AG09309 (cell line): ENCODE measurements at regions not wholly inside any gene's neighbourhood (a gene's known extent, or its start where the extent isn't known, plus 50 kb on each side); places are given as distances from the start of the nearest gene placed in this dataset.

Experiments used
- DNase-seq: peaks from one replicate; pipeline ENCODE4 v3.0.0-alpha.2; 2010; ENCODE audit warnings: low read depth
- H3K4me3 ChIP-seq: 2 replicates; pipeline ENCODE4 v1.5.1; 2011; ENCODE audit warnings: mild to moderate bottlenecking, low read depth, low read length, moderate library complexity; ENCODE audit not compliant: control insufficient read depth
- TF ChIP-seq, protein P1 (sequence below): IDR thresholded peaks from 2 replicates; pipeline ENCODE4 v1.5.1; 2011; ENCODE audit warnings: mild to moderate bottlenecking, low read depth, low read length, inconsistent platforms; ENCODE audit not compliant: insufficient read depth, control insufficient read depth; ENCODE audit errors: missing control alignments

DNA sequence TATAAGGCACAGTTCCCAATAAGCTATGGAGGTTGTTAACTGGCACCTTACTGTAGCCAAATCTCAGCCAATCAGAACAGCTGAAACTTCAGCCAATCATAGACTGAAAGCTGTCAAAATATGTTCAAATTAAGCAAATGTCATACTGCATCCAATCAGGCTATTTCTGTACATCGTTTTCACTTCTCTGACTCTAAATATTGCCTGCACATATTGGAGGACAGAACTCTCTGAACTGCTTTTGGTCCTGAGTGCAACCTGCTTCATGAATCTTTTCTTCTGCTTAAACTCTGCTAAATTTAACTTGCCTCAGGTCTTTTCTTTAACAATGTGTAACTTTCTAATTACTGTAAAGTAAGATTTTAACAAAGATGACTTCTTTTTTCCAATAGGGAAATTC lies 1198.9 kb upstream of the PCDH7 start:
- DNase-seq, result no peak
- TF ChIP-seq, protein P1, sequence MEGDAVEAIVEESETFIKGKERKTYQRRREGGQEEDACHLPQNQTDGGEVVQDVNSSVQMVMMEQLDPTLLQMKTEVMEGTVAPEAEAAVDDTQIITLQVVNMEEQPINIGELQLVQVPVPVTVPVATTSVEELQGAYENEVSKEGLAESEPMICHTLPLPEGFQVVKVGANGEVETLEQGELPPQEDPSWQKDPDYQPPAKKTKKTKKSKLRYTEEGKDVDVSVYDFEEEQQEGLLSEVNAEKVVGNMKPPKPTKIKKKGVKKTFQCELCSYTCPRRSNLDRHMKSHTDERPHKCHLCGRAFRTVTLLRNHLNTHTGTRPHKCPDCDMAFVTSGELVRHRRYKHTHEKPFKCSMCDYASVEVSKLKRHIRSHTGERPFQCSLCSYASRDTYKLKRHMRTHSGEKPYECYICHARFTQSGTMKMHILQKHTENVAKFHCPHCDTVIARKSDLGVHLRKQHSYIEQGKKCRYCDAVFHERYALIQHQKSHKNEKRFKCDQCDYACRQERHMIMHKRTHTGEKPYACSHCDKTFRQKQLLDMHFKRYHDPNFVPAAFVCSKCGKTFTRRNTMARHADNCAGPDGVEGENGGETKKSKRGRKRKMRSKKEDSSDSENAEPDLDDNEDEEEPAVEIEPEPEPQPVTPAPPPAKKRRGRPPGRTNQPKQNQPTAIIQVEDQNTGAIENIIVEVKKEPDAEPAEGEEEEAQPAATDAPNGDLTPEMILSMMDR, result no peak
- no peak overlapping the region for H3K4me3 ChIP-seq

DNA sequence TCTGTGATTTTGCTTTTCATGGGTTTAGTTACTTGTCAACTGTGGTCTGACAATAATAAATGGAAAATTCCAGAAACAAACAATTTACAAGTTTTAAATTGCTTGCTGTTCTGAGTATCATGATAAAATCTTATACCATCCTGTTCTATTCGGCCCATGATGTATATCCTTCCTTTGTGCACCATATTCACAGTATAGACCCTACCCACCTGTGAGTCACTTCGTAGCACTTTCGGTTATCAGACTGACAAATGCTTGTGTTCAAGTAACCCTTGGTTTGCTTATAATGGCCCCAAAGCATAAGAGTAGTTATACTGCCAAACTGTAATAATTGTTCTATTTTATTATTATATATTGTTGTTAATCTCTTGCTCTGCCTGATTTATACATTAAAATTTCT lies 1183.4 kb upstream of the PCDH7 start:
- no peak for DNase-seq
- TF ChIP-seq, protein P1, result no peak
- no peak overlapping the region for H3K4me3 ChIP-seq

DNA sequence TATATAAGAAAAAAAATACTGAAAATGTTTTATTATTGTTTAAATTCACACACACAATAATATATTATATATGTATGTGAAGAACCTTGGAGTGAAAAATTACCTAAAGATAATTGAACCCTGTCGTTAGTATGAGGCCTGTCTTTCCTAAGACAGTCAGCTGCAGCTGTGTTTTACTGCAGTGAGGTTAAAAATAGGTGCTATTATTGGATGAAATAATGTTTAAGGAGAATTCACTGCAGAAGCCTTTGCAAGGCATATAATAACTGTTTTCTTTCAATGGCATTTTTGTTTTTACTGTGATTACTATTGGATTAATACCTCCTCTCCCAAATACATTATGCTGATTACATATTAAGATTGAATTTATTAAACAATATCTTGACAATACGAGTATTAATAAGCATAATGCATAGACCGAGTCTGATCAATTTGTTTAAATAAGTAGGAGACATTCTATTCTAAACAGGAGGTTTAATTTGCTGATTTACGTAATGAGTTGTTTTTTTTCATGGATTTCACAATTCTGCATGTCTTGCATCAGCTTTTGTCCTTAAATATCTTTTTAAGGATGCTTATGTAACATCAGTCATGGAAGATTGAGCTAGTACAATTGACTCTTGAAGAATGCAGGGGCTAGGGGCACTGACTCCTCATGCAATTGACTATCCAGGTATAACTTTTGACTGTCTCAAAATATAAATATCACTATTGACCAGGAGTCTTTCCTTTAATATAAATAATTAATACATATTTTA lies 1181.1 kb upstream of the PCDH7 start:
- DNase-seq, result peak; percentile 31
- H3K4me3 ChIP-seq, result no peak overlapping the region
- TF ChIP-seq, protein P1, result no peak

DNA sequence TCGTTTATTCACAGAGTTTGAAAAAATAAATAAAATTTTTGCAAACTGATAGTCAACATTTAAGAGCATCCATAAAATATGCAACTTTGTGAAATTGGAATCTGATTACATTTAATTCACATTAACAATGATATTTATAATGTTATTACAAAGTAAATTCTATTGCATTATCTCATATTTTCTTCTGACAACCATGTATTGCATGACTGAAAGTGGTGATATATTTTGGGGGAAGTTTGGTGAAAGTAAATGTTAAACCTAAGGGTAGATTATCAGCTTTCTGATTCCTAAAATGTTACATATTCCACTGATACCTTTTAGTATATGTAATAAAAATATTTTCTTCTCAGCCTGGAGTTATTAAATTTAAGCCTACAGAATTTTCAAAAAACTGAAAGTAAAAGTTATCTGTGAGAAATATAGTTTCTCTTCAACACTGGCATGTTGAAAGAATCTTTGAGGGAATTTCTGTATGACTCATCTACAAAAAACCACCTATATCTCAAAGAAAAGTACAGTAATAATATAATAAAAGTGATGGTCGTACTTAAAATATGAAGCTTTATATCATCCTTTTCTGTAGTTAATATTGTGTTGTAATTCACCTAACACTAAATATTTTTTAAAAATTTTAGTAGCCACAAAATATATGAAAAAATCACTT lies 1179.6 kb upstream of the PCDH7 start:
- no peak for DNase-seq
- TF ChIP-seq, protein P1, result no peak
- H3K4me3 ChIP-seq, result no peak overlapping the region

DNA sequence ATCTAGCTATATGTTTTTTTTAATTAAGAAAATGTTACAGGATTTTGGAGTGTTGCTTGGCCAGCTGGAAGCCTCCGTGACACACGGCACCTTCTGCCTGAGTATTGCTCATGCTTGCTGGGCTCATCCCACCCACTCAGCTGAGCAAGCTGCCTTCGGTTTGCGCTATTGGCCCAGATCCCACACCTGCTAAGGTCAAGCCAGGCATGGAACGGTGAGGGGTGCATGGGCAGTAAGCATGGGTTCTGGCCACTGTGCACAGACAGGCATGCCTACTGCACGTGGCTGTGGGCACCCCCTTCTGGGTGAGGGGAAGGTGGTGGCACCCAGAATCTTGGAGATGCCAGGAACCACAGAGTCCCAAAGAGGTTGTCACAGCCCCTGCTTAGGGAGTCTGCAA lies 1178.4 kb upstream of the PCDH7 start:
- TF ChIP-seq, protein P1, result no peak
- no peak for DNase-seq
- H3K4me3 ChIP-seq, result no peak overlapping the region

DNA sequence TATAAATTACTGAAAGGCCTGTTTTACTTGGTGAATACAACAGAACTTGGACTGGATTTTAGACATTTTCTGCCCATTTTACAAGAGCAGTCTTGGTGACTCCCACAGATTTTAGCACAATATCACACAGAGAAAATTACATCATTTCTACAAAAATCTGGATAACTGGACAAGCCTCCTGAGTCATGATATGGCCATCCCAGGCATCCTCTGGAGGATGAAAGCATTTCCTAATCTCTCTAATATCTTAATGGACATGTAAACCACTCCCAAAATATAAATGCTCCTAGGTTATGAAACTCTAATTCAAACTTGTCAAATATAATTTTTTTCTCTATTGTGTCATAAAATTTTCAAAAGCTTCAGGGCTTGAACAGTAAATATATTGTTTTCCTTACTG lies 1170.8 kb upstream of the PCDH7 start:
- DNase-seq, result peak; percentile 23
- H3K4me3 ChIP-seq, result no peak overlapping the region
- TF ChIP-seq, protein P1, result no peak
